Keratinocyte (primary cell): ENCODE measurements at regions not wholly inside any gene's neighbourhood (a gene's known extent, or its start where the extent isn't known, plus 50 kb on each side); places are given as distances from the start of the nearest gene placed in this dataset.

Source experiments
- EZH2 ChIP-seq: IDR thresholded peaks from one replicate; pipeline ENCODE4 v1.6.1; 2012; ENCODE audit warnings: inconsistent platforms, mild to moderate bottlenecking, low read length, moderate library complexity
- TF ChIP-seq, protein P1 (sequence below), 3 experiments: IDR thresholded peaks in 1 of 3; conservative IDR thresholded peaks in 1 of 3; optimal IDR thresholded peaks in 1 of 3; 2 replicates in 2 of 3; 3 replicates in 1 of 3; pipeline versions ENCODE3 to v1.5.1; 2011; ENCODE audit warnings: low read length in 3 of 3, mild to moderate bottlenecking in 3 of 3, moderate library complexity in 2 of 3, control low read depth in 1 of 3, inconsistent platforms in 1 of 3; ENCODE audit not compliant: insufficient read depth in 2 of 3; ENCODE audit errors: extremely low read depth in 1 of 3

DNA sequence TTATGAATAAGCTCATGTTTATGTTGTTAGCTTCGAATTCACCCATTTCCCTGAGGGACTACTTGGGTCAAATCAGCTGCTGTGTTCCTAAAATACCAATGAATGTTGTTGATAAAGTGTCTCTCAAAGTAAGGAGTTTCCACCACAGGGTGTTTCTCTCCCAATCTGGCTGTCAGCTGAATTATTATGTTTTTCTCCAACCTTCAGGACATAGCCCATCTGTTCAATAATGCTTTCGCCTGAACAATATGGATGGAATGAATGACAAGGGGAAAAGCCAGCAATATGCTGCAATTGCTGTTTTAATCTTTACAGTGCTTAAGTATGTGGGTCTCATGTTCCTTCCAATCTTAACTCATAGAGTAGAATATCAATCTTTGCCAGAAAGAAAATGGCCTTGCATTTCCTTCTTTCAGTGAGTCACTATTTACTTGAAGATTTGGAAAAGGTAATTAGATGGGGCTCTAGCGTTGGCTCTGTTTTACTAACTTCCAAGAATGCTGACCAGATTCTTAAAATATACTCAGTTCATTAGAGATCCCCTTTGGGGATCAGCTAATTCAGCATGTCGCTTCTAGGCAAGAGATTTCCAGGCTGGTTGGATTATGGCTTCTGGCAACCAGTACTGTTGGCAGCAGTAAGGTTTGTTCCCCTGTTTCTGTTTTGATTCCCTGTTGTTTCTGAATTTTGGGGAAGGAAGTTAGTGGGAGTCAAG, 410.5 kb downstream of the PPP3CA start:
- TF ChIP-seq, protein P1, sequence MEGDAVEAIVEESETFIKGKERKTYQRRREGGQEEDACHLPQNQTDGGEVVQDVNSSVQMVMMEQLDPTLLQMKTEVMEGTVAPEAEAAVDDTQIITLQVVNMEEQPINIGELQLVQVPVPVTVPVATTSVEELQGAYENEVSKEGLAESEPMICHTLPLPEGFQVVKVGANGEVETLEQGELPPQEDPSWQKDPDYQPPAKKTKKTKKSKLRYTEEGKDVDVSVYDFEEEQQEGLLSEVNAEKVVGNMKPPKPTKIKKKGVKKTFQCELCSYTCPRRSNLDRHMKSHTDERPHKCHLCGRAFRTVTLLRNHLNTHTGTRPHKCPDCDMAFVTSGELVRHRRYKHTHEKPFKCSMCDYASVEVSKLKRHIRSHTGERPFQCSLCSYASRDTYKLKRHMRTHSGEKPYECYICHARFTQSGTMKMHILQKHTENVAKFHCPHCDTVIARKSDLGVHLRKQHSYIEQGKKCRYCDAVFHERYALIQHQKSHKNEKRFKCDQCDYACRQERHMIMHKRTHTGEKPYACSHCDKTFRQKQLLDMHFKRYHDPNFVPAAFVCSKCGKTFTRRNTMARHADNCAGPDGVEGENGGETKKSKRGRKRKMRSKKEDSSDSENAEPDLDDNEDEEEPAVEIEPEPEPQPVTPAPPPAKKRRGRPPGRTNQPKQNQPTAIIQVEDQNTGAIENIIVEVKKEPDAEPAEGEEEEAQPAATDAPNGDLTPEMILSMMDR (optimal IDR thresholded peaks at IDR 0.05 in 1 of 3, IDR thresholded peaks at IDR 0.05 in 1 of 3, conservative IDR thresholded peaks at IDR 0.05 in 1 of 3; ENCODE audit: extremely low read depth in 1 of 3, insufficient read depth in 2 of 3, low read length in 3 of 3) = no peak
- no peak for TF ChIP-seq EZH2
